Loucy (cell line): ENCODE measurements at regions not wholly inside any gene's neighbourhood (a gene's known extent, or its start where the extent isn't known, plus 50 kb on each side); places are given as distances from the start of the nearest gene placed in this dataset.

Source experiments
- EZH2phosphoT487 ChIP-seq: fragments of 200-600 bp; IDR thresholded peaks from 2 replicates; pipeline ENCODE4 v1.6.1; 2018; ENCODE audit warnings: antibody characterized with exemption, mild to moderate bottlenecking, moderate library complexity, borderline replicate concordance
- TF ChIP-seq, protein P1 (sequence below): fragments of 200-600 bp; sonication (generic); conservative IDR thresholded peaks from 2 replicates; pipeline ENCODE4 v1.5.1; 2014; ENCODE audit warnings: mild to moderate bottlenecking, antibody characterized with exemption, low read length

GRCh38 chr21:38720074-38720473, 85.7 kb upstream of the ETS2 start:
- TF ChIP-seq, protein P1, sequence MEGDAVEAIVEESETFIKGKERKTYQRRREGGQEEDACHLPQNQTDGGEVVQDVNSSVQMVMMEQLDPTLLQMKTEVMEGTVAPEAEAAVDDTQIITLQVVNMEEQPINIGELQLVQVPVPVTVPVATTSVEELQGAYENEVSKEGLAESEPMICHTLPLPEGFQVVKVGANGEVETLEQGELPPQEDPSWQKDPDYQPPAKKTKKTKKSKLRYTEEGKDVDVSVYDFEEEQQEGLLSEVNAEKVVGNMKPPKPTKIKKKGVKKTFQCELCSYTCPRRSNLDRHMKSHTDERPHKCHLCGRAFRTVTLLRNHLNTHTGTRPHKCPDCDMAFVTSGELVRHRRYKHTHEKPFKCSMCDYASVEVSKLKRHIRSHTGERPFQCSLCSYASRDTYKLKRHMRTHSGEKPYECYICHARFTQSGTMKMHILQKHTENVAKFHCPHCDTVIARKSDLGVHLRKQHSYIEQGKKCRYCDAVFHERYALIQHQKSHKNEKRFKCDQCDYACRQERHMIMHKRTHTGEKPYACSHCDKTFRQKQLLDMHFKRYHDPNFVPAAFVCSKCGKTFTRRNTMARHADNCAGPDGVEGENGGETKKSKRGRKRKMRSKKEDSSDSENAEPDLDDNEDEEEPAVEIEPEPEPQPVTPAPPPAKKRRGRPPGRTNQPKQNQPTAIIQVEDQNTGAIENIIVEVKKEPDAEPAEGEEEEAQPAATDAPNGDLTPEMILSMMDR, result no peak
- TF ChIP-seq EZH2phosphoT487, result no peak
